ENCODE measurements at regions not wholly inside any gene's neighbourhood (a gene's known extent, or its start where the extent isn't known, plus 50 kb on each side); places are given as distances from the start of the nearest gene placed in this dataset.

DNA sequence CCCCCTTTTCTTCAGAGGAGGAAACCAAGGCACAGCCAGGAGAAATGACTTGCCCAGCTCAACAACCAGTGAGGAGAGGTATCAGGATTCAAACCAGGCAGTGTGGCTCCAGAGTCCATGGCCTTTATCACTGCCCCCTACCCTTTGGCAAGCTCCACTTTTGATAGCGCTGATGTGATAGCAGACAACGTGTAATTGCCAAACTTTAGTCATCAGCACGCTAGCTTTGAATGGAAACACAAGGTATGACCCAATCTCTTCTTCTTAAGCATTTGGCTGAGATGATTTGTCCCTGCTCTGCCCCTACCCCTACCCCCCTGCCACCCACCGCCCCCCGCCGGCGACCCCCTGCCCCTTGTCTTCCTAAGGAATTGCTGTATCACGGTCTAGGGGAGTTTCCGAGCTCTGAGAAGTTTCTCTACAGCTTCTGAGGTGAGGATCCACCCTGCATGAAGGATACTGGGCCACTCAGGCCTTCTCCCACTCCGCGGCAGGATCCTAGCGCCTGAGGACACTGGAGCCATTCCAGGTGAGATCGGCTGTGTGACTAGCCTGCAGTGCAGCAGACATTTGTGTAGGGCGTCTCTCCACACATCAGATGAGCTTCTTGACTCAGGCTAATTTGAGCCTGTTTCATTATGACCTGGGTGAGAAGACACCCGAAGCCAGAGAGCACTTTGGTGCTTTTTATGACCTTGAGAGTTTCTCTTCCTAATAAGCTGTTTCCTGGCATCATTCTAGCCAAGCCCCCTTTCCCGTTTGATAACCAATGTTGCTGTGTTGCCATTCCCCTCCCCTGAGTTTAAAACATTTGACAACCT lies 75.1 kb upstream of the MAP4K4 start:
- Histone ChIP-seq H3K36me3 (replicated peaks) (no peaks in the 10 kb centered on the region), H3K4me1 (no peaks in the 10 kb centered on the region), H3K9me3 (no peaks in the 10 kb centered on the region), H3K27me3 (ENCODE audit: low read depth) (no peaks in the 10 kb centered on the region), H3K4me3 (no peak overlapping the region)
- in situ Hi-C loops (cut with MboI; ENCODE audit: low sequenced_read_pairs): no loop called here
- DNase-seq (ENCODE audit: low spot score in 2 of 2): no peak

DNA sequence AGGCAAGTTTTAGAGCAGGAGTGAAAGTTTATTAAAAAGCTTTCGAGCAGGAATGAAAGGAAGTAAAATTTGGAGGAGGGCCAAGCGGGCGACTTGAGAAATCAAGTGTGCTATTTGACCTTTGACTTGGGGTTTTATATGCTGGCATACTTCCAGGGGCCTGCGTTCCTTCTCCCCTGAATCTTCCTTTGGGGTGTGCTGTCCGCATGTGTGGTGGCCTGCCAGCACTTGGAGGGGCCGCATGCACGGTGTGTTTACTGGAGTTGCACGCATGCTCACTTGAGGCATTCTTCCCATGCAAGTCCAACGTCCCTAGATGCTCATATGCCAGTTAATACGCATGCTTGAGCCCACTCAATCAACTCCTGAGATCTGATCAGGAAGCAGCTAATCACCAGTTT lies 78.3 kb upstream of the MAP4K4 start:
- in situ Hi-C loops (cut with MboI; ENCODE audit: low sequenced_read_pairs): no loop called here
- no peak for DNase-seq (ENCODE audit: low spot score in 2 of 2)
- H3K4me1 ChIP-seq: no peaks in the 10 kb centered on the region
- no peak overlapping the region for H3K4me3 ChIP-seq
- no peaks in the 10 kb centered on the region for H3K27me3 ChIP-seq (ENCODE audit: low read depth)
- no peaks in the 10 kb centered on the region for H3K9me3 ChIP-seq
- no peaks in the 10 kb centered on the region for H3K36me3 ChIP-seq (replicated peaks)

DNA sequence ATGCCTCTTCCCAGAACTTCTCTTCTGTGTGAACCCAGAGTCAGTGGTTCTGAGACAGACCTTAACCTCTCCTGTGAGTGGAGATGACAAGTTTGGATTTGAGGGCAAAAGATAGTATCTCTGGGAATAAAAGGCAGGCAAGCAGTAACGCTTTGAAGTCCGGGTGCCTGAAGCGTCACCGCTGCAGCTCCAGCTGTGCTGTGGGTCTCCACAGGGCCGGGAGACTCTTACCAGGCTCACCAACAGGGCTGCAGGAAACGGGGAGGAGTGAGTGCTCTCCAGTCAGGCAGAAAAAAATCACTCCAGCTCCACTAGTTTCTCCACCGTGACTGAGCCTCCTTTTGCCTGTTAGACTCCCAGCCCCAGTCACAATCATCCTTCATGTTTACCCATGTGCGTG lies 79.7 kb upstream of the MAP4K4 start:
- Histone ChIP-seq H3K36me3 (replicated peaks) (no peaks in the 10 kb centered on the region), H3K27me3 (ENCODE audit: low read depth) (no peaks in the 10 kb centered on the region), H3K9me3 (no peaks in the 10 kb centered on the region), H3K4me1 (no peaks in the 10 kb centered on the region), H3K4me3 (no peak overlapping the region)
- in situ Hi-C loops (cut with MboI; ENCODE audit: low sequenced_read_pairs): no loop called here
- DNase-seq (ENCODE audit: low spot score in 2 of 2): no peak

DNA sequence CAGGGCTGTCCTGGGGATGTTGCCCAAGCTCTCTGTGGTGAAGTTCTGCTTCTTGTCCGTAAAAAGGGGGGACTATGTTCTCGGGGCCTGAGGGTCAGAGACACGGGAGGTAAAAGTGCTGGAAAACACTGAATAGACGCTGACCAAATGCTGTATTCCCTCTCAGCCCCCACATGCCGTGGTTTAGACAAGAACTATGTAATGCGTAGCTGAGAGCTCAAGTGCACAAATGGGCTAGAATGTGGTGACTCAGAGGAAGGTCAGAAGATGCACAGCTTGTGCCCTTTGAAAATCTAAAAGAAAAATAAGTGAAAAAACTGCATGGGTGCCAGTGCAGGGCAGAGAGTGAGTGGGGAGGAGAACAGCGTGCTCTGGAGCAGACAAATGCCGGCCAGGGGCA lies 80.3 kb upstream of the MAP4K4 start:
- no peak overlapping the region for H3K4me3 ChIP-seq
- no peaks in the 10 kb centered on the region for H3K9me3 ChIP-seq
- no peaks in the 10 kb centered on the region for H3K27me3 ChIP-seq (ENCODE audit: low read depth)
- H3K36me3 ChIP-seq (replicated peaks): no peaks in the 10 kb centered on the region
- in situ Hi-C loops (cut with MboI; ENCODE audit: low sequenced_read_pairs): no loop called here
- H3K4me1 ChIP-seq: no peaks in the 10 kb centered on the region
- DNase-seq (ENCODE audit: low spot score in 2 of 2): no peak

DNA sequence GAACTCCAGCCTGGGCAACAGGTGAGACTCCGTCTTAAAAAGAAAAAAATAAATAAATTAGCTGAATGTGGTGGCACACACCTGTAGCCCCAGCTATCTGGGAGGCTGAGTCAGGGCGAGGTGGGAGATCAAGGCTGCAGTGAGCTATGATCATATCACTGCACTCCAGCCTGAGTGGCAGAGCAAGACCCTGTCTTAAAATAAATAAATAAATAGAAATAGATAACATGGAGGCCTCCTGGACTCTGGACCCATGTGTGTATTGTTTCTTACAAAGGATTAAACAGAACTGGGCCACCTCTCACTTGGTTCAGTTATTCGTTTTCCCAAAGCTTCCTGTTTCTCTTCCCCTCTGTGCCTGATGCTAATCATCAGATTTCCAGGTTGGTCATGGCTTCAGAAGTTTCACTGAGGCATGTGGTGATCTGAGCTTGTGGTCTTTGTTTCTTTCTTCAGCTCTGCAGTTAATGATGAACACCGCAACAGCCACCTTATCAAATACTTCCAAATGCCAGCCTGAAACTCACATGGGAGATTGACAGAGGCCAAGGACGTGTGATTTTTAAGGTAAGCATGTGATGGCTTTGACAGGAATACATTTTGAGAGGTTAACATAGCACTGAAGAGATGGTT lies 83.3 kb upstream of the MAP4K4 start:
- in situ Hi-C loops (cut with MboI; ENCODE audit: low sequenced_read_pairs): no loop called here
- DNase-seq (ENCODE audit: low spot score in 2 of 2): no peak
- H3K4me3 ChIP-seq: no peak overlapping the region
- H3K27me3 ChIP-seq (ENCODE audit: low read depth): no peaks in the 10 kb centered on the region
- no peaks in the 10 kb centered on the region; the same call in 1 of the 2 replicates for H3K4me1 ChIP-seq
- no peaks in the 10 kb centered on the region for H3K36me3 ChIP-seq (replicated peaks)
- H3K9me3 ChIP-seq: no peaks in the 10 kb centered on the region

DNA sequence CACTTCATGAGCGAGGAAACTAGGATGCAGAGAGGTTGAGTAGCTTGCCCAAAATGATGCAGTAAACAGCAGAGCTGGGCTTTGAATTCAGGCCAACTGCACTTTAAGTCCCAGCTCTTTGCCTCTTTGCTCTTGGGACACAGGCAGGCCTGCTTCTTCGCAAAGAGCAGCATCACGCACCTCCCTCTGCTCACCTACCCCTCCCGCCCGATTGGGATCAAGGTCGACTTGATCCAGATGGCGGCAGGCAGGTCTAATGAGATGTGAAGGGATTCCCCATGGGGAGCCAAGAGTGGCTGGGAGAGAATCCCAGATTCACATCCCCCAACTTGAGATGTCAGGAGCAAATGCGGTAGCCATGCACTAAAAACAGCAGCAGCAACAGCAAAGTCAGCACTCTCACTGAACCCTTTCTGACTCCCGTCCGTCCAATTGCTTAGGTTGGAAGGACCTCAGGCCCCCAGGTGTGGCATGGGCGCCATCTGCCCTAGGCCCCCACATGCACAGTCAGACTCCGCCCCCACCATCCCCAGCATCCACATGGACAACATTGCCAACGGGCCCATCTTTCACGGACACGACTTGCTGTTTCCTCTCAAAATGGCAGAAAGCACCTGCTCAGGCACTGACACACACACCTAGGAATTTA lies 84.3 kb upstream of the MAP4K4 start:
- H3K36me3 ChIP-seq (replicated peaks): no peaks in the 10 kb centered on the region
- peaks cover 3% of the 10 kb centered on the region; the same call in 1 of the 2 replicates for H3K4me1 ChIP-seq
- in situ Hi-C loops (cut with MboI; ENCODE audit: low sequenced_read_pairs): no loop called here
- no peaks in the 10 kb centered on the region for H3K9me3 ChIP-seq
- H3K27me3 ChIP-seq (ENCODE audit: low read depth): no peaks in the 10 kb centered on the region
- DNase-seq (ENCODE audit: low spot score in 2 of 2): no peak
- H3K4me3 ChIP-seq: no peak overlapping the region

DNA sequence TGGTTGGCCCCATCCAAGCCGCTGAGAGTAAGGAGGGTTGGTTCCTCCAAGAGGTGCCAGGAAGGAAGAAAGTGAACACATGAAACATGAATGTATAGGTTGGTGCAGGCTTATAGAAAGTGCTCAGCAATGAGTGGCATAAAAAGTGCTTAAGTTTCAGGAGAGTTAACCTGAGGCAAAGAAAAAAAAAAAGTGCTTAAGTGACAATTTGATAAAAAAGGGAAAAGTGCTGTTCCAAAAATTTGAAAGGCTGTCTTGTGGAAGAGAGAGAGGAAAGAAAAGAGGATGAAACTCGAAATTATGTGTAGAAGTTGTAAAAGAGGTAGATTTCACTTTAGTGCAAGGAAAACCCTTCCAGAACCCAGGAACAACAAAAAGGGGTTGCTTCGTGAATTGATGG lies 85.5 kb upstream of the MAP4K4 start:
- in situ Hi-C loops (cut with MboI; ENCODE audit: low sequenced_read_pairs): no loop called here
- Histone ChIP-seq H3K36me3 (replicated peaks) (no peaks in the 10 kb centered on the region), H3K4me3 (no peak overlapping the region), H3K4me1 (peaks cover 3% of the 10 kb centered on the region; the same call in 1 of the 2 replicates), H3K27me3 (ENCODE audit: low read depth) (no peaks in the 10 kb centered on the region), H3K9me3 (no peaks in the 10 kb centered on the region)
- no peak for DNase-seq (ENCODE audit: low spot score in 2 of 2)

DNA sequence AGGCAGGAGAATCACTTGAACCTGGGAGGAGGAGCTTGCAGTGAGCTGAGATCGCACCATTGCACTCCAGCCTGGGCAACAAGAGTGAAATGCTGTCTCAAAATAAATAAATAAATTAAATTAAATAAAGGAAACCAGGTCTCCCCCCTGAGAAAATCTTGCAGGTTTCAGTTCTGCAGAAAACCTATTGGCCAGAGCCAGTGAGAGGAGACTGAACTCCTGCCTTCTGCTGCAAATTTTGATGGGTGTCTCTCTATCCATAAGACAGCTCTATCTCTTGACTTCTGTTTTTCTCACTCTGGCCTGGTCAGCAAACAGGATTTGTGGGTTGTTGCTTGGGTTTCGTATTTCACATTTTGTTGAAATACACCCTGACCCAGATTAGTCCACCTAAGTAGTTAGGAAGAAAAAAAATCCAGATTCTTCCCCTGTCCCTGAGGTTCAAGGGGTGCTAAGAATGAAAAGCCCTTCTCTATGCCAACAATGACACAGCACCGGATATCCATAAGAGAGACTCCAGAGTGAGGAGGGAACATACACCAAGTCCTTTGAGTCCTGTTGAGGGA lies 86.7 kb upstream of the MAP4K4 start:
- Histone ChIP-seq H3K4me1 (peaks cover 3% of the 10 kb centered on the region; the same call in 1 of the 2 replicates), H3K4me3 (no peak overlapping the region), H3K36me3 (replicated peaks) (no peaks in the 10 kb centered on the region), H3K9me3 (no peaks in the 10 kb centered on the region), H3K27me3 (ENCODE audit: low read depth) (no peaks in the 10 kb centered on the region)
- no peak for DNase-seq (ENCODE audit: low spot score in 2 of 2)
- in situ Hi-C loops (cut with MboI; ENCODE audit: low sequenced_read_pairs): no loop called here

DNA sequence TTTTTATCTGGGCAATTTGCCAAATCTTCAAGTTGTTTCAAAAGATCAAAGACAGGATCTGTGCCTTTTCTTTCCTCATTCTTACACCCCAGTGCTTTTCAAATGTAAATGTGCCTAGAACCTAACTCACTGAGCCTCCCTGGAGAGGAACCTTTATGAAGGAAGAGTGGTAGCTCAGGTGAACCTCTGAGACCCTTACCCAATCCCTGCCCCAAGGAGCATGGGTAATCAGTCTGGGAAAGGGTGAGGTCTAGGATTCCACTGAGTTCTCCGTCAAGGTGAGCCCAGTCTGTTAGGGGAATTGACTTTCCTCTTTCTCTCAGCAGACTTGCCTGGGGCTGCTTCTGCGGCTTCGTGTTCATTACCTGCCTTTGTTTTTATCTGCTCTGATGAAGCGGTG lies 88.1 kb upstream of the MAP4K4 start:
- in situ Hi-C loops (cut with MboI; ENCODE audit: low sequenced_read_pairs): no loop called here
- Histone ChIP-seq H3K4me3 (no peak overlapping the region), H3K27me3 (ENCODE audit: low read depth) (no peaks in the 10 kb centered on the region), H3K9me3 (no peaks in the 10 kb centered on the region), H3K36me3 (replicated peaks) (no peaks in the 10 kb centered on the region), H3K4me1 (peaks cover 3% of the 10 kb centered on the region; the same call in 1 of the 2 replicates)
- peak in 1 of 2 experiments; percentile 6 for DNase-seq (ENCODE audit: low spot score in 2 of 2)

DNA sequence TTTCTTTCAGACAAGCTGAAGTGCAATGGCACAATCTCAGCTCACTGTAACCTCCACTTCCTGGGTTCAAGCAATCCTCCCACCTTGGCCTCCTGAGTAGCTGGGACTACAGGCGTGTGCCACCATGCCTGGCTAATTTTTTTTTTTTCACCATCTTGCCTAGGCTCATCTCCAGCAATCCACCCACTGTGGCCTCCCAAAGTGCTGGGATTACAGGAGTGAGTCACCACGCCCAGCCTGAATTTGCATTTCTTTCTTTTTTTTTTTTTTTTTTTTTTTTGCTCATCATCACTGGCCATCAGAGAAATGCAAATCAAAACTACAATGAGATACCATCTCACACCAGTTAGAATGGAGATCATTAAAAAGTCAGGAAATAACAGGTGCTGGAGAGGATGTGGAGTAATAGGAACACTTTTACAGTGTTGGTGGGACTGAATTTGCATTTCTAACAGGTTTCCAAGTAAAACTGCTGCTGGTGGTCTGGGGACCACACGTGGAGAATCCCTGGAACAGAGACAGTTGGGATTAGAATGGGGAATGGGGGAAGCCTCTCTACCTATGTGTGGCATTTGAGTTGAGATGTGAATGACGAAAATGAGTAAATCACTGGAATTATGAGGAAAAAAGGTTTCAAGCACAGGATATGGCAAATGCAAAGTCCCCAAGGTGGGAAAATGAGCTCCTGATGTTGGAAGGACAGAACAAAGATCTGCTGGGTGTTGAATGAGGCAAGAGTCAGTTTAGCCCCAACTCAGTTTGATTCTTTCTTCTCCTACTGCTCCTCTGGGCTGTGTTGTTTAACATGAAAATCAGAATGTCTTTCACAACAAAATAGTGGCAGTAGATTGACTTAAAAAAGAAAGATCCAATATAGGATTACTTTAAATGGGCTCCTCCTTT lies 88.8 kb upstream of the MAP4K4 start:
- Histone ChIP-seq H3K27me3 (ENCODE audit: low read depth) (no peaks in the 10 kb centered on the region), H3K9me3 (no peaks in the 10 kb centered on the region), H3K4me3 (no peak overlapping the region), H3K36me3 (replicated peaks) (no peaks in the 10 kb centered on the region), H3K4me1 (peaks cover 3% of the 10 kb centered on the region; the same call in 1 of the 2 replicates)
- peak in 1 of 2 experiments; percentile 5 for DNase-seq (ENCODE audit: low spot score in 2 of 2)
- in situ Hi-C loops (cut with MboI; ENCODE audit: low sequenced_read_pairs): no loop called here

DNA sequence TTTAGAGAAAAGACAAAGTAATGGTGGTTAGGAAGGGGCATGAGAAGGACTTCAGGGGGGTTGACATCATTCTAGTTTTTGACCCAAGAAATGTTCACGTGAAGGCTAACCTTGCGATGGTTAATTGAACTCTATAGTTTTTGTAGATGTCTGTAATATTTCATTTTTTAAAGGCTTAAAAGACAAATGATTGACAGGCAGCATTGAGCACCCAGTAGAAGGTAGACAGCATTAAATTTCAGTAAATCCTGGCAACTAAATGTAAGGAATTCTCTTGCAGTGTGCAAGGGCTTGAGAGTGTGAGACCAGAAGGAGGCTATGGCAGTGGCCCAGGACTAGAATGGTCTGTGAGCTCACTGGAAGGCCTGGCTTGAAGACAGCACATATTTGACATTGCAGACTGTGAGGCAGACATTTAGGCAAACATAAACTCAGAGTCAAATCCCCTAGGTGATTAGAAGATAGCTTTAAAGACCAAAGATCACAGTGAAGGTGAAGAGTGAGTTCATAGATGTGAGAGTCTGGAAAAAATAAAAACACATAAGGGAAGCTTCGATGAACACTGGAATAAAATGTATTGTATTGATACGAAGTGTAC lies 100.1 kb upstream of the MAP4K4 start:
- in situ Hi-C loops (cut with MboI; ENCODE audit: low sequenced_read_pairs): no loop called here
- DNase-seq (ENCODE audit: low spot score in 2 of 2): no peak
- H3K9me3 ChIP-seq: no peaks in the 10 kb centered on the region
- no peak overlapping the region for H3K4me3 ChIP-seq
- H3K27me3 ChIP-seq (ENCODE audit: low read depth): no peaks in the 10 kb centered on the region; the same call in 1 of the 2 replicates
- H3K36me3 ChIP-seq (replicated peaks): no peaks in the 10 kb centered on the region
- H3K4me1 ChIP-seq: no peaks in the 10 kb centered on the region

DNA sequence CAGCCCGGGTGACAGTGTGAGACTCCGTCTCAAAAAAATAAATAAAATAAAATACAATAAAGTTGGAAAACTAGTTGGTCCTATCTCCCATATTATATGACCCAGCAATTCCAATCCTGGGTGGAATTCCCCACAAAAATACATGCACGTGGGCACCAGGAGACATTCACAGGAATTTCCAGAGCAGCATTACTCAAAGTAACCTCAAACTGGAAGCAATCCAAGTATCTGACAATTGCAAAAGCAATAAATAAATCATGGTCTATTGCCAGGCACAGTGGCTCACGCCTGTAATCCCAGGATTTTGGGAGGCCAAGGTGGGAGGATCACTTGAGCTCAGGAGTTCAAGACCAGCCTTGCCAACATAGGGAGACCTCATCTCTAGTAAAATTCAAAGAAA lies 101.2 kb upstream of the MAP4K4 start:
- H3K4me1 ChIP-seq: no peaks in the 10 kb centered on the region
- in situ Hi-C loops (cut with MboI; ENCODE audit: low sequenced_read_pairs): no loop called here
- H3K9me3 ChIP-seq: no peaks in the 10 kb centered on the region
- H3K27me3 ChIP-seq (ENCODE audit: low read depth): no peaks in the 10 kb centered on the region; the same call in 1 of the 2 replicates
- no peak for DNase-seq (ENCODE audit: low spot score in 2 of 2)
- H3K36me3 ChIP-seq (replicated peaks): no peaks in the 10 kb centered on the region
- no peak overlapping the region for H3K4me3 ChIP-seq

DNA sequence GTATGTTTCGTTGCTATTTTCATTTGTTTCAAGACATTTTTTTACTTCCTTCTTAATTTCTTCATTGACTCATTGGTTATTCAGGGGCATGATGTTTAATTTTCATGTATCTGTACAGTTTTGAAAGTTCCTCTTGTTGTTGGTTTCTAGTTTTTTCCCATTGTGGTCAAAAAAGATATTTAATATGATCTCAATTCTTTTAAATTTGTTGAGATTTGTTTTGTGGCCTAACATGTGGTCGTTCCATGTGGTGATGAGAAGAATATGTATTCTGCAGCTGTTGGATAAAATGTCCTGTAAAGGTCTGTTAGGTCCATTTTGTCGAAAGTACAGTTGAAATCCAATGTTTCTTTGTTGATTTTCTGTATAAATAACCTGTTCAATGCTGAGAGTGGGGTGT lies 110.3 kb upstream of the MAP4K4 start:
- in situ Hi-C loops (cut with MboI; ENCODE audit: low sequenced_read_pairs): no loop called here
- H3K4me3 ChIP-seq: no peak overlapping the region
- no peak for DNase-seq (ENCODE audit: low spot score in 2 of 2)
- H3K27me3 ChIP-seq (ENCODE audit: low read depth): no peaks in the 10 kb centered on the region
- no peaks in the 10 kb centered on the region for H3K9me3 ChIP-seq
- H3K4me1 ChIP-seq: no peaks in the 10 kb centered on the region
- H3K36me3 ChIP-seq (replicated peaks): no peaks in the 10 kb centered on the region
